CD4-positive, alpha-beta T cell (primary cell): ENCODE measurements at regions not wholly inside any gene's neighbourhood (a gene's known extent, or its start where the extent isn't known, plus 50 kb on each side); places are given as distances from the start of the nearest gene placed in this dataset.

ENCODE experiments used
- ATAC-seq: fragments of 200-7000 bp; cut with Tn5 transposase; one replicate; pipeline ENCODE4 v1.10.0; 2022; ENCODE audit warnings: mild to moderate bottlenecking; ENCODE audit not compliant: poor library complexity
- CTCF ChIA-PET: fragments of 350-600 bp; sonication (Branson Sonifier 250); formaldehyde crosslinking; loops from one replicate; lab custom pipeline; 2021; ENCODE audit warnings: antibody characterized with exemption, inconsistent platforms; lab: Charles Lee
- POLR2A ChIA-PET: fragments of 350-600 bp; sonication (Branson Sonifier 250); formaldehyde crosslinking; loops from one replicate; lab custom pipeline; 2021; ENCODE audit warnings: antibody characterized with exemption, inconsistent platforms; lab: Charles Lee
- DNase-seq, 14 experiments: peaks; one replicate each; pipeline ENCODE4 v3.0.0-alpha.2; 2013 to 2020; ENCODE audit warnings: mixed read lengths in 2 of 14
- H3K27ac ChIP-seq, 2 donors: one replicate each; pipeline versions ENCODE4 v1.5.1 to v1.7.0; 2013; ENCODE audit warnings: low read length in 2 of 2, low read depth in 1 of 2, mild to moderate bottlenecking in 1 of 2
- H3K27me3 ChIP-seq, 2 experiments: 1 replicate in 1 of 2; 2 replicates in 1 of 2; pipeline versions ENCODE4 v1.6.1 to v1.7.0; 2013; ENCODE audit warnings: low read length in 2 of 2, control low read depth in 1 of 2, mild to moderate bottlenecking in 1 of 2, moderate library complexity in 1 of 2; ENCODE audit not compliant: insufficient read depth in 2 of 2, control insufficient read depth in 1 of 2
- H3K36me3 ChIP-seq: one replicate; pipeline ENCODE4 v1.6.1; 2013; ENCODE audit warnings: low read length, control low read depth; ENCODE audit not compliant: insufficient read depth
- H3K4me1 ChIP-seq: one replicate; pipeline ENCODE4 v1.6.1; 2013; ENCODE audit warnings: low read length, control low read depth; ENCODE audit not compliant: insufficient read depth
- H3K4me3 ChIP-seq: one replicate; pipeline ENCODE4 v1.5.1; 2013; ENCODE audit warnings: mild to moderate bottlenecking, low read length, moderate library complexity
- H3K9me3 ChIP-seq, 2 experiments: 1 replicate in 1 of 2; 2 replicates in 1 of 2; pipeline versions ENCODE4 v1.6.1 to v1.7.0; 2013; ENCODE audit warnings: low read length in 2 of 2, mild to moderate bottlenecking in 2 of 2, control low read depth in 1 of 2, moderate library complexity in 1 of 2; ENCODE audit not compliant: control insufficient read depth in 1 of 2, insufficient read depth in 1 of 2
- H3K27ac Mint-ChIP-seq: one replicate; pipeline ENCODE4 v1.8.0; 2020; ENCODE audit warnings: mixed read lengths
- H3K27me3 Mint-ChIP-seq: one replicate; pipeline ENCODE4 v1.8.0; 2021; ENCODE audit warnings: mixed read lengths
- H3K36me3 Mint-ChIP-seq: one replicate; pipeline ENCODE4 v1.8.0; 2021; ENCODE audit warnings: low read depth, mixed read lengths
- H3K4me1 Mint-ChIP-seq: one replicate; pipeline ENCODE4 v1.8.0; 2021; ENCODE audit warnings: low read depth, mixed read lengths
- H3K4me3 Mint-ChIP-seq: one replicate; pipeline ENCODE4 v1.8.0; 2020; ENCODE audit warnings: mild to moderate bottlenecking, mixed read lengths
- H3K9me3 Mint-ChIP-seq: one replicate; pipeline ENCODE4 v1.8.0; 2020; ENCODE audit warnings: mixed read lengths
- intact Hi-C, 2 experiments: fragments of 100-400 bp; cut with DNase I in 1 of 2; cut with micrococcal nuclease in 1 of 2; formaldehyde crosslinking; loops; one replicate each; pipeline versions ENCODE4 v1.15.1 to v1.9.0; 2023 to 2025; cut with DNase I, micrococcal nuclease
- TF ChIP-seq, protein P1 (sequence below): fragments of 200-600 bp; IDR thresholded peaks from one replicate; pipeline ENCODE4 v1.8.0; 2022; ENCODE audit warnings: antibody characterized with exemption, mild to moderate bottlenecking

DNA sequence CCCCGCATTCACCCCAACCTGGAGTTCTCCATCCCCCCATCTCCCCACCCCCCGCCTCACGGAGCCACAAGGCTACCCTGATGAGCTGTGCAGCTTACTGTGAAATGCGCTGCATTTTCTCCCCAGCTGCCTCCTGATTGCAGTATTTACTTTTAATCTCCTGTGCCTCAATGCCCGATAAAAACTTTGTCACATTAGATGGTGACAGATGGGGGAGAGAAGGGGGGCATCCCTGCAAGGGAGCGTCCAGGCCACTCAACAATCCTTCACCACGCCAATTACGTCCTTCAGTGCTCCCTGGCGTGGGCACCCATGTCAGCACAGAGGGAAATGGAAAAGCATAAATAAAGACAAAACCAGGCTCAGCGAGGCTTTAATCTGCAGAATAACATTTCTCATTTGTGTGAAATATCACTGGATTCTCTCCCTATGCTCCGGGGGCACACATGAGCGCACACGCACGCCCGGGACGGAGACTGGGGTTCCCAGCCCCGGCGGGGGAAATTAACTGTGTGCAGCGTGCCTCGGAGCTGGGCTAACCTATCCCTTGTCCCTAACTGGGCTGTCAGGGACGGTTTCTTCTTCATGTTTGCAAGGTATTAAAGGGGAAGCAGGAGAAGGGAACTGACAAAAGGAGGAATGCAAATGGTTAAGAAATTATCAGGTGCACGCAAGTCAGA is 186.7 kb upstream of the VASH1 start:
- Histone ChIP-seq H3K4me1 (no peaks in the 10 kb centered on the region), H3K36me3 (no peaks in the 10 kb centered on the region), H3K4me3 (no peak overlapping the region), H3K9me3 (no peaks in the 10 kb centered on the region), H3K27ac (no peak overlapping the region), H3K27me3 (peaks cover 0 to 3% of the 10 kb centered on the region in 2 experiments)
- H3K9me3 Mint-ChIP-seq = no peaks in the 10 kb centered on the region
- no peaks in the 10 kb centered on the region for H3K36me3 Mint-ChIP-seq
- ChIA-PET POLR2A (no interaction called here), CTCF (no interaction called here)
- H3K4me3 Mint-ChIP-seq = no peak overlapping the region
- TF ChIP-seq, protein P1, sequence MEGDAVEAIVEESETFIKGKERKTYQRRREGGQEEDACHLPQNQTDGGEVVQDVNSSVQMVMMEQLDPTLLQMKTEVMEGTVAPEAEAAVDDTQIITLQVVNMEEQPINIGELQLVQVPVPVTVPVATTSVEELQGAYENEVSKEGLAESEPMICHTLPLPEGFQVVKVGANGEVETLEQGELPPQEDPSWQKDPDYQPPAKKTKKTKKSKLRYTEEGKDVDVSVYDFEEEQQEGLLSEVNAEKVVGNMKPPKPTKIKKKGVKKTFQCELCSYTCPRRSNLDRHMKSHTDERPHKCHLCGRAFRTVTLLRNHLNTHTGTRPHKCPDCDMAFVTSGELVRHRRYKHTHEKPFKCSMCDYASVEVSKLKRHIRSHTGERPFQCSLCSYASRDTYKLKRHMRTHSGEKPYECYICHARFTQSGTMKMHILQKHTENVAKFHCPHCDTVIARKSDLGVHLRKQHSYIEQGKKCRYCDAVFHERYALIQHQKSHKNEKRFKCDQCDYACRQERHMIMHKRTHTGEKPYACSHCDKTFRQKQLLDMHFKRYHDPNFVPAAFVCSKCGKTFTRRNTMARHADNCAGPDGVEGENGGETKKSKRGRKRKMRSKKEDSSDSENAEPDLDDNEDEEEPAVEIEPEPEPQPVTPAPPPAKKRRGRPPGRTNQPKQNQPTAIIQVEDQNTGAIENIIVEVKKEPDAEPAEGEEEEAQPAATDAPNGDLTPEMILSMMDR = no peak
- no peak overlapping the region for H3K27ac Mint-ChIP-seq
- no peaks in the 10 kb centered on the region for H3K4me1 Mint-ChIP-seq
- H3K27me3 Mint-ChIP-seq = peaks cover 22% of the 10 kb centered on the region
- ATAC-seq (no peak), DNase-seq (no peak)
- intact Hi-C loops = no loop called here

GRCh38 chr14:76575108-76575507 is 186.2 kb upstream of the VASH1 start:
- Histone ChIP-seq H3K4me3 (no peak overlapping the region), H3K4me1 (no peaks in the 10 kb centered on the region), H3K36me3 (no peaks in the 10 kb centered on the region), H3K9me3 (no peaks in the 10 kb centered on the region), H3K27me3 (peaks cover 0 to 3% of the 10 kb centered on the region in 2 experiments), H3K27ac (no peak overlapping the region)
- H3K36me3 Mint-ChIP-seq = no peaks in the 10 kb centered on the region
- no peaks in the 10 kb centered on the region for H3K9me3 Mint-ChIP-seq
- ATAC-seq (no peak), DNase-seq (no peak)
- TF ChIP-seq, protein P1 = no peak
- H3K27me3 Mint-ChIP-seq = peaks cover 22% of the 10 kb centered on the region
- intact Hi-C loops = no loop called here
- CTCF ChIA-PET = no interaction called here
- no peak overlapping the region for H3K27ac Mint-ChIP-seq
- H3K4me3 Mint-ChIP-seq = no peak overlapping the region
- POLR2A ChIA-PET = no interaction called here
- H3K4me1 Mint-ChIP-seq = no peaks in the 10 kb centered on the region

- Mint-ChIP-seq H3K27me3 (peaks cover 21% of the 10 kb centered on the region), H3K4me3 (no peak overlapping the region), H3K9me3 (no peaks in the 10 kb centered on the region), H3K36me3 (no peaks in the 10 kb centered on the region), H3K27ac (no peak overlapping the region), H3K4me1 (no peaks in the 10 kb centered on the region)
- DNase-seq (no peak), ATAC-seq (no peak)
- intact Hi-C loops = no loop called here
- TF ChIP-seq, protein P1 = no peak
- no peak overlapping the region for H3K27ac ChIP-seq
- ChIA-PET CTCF (no interaction called here), POLR2A (no interaction called here)
- no peaks in the 10 kb centered on the region for H3K36me3 ChIP-seq
- no peak overlapping the region for H3K4me3 ChIP-seq
- no peaks in the 10 kb centered on the region for H3K9me3 ChIP-seq
- H3K4me1 ChIP-seq = no peaks in the 10 kb centered on the region
- H3K27me3 ChIP-seq = peaks cover 0 to 3% of the 10 kb centered on the region in 2 experiments
Observed at GRCh38 chr14:76576047-76576741, 185.1 kb upstream of the VASH1 start.
